Gastrocnemius medialis (tissue), 4 donors: ENCODE measurements at regions not wholly inside any gene's neighbourhood (a gene's known extent, or its start where the extent isn't known, plus 50 kb on each side); places are given as distances from the start of the nearest gene placed in this dataset.

Source experiments
- CTCF ChIP-seq, 5 experiments: fragments of 450-650 bp in 3 of 5; fragments of 200-600 bp in 2 of 5; sonication (generic) in 2 of 5; IDR thresholded peaks in 4 of 5; conservative IDR thresholded peaks in 1 of 5; 1 replicate in 4 of 5; 2 replicates in 1 of 5; pipeline ENCODE4 v1.5.1; 2016 to 2019; ENCODE audit warnings: antibody characterized with exemption in 5 of 5, mild to moderate bottlenecking in 3 of 5, moderate library complexity in 3 of 5
- POLR2A ChIP-seq, 2 donors: fragments of 450-650 bp; IDR thresholded peaks; one replicate each; pipeline ENCODE4 v1.6.1; 2017; ENCODE audit warnings: antibody characterized with exemption in 2 of 2, mild to moderate bottlenecking in 2 of 2, moderate library complexity in 2 of 2

DNA sequence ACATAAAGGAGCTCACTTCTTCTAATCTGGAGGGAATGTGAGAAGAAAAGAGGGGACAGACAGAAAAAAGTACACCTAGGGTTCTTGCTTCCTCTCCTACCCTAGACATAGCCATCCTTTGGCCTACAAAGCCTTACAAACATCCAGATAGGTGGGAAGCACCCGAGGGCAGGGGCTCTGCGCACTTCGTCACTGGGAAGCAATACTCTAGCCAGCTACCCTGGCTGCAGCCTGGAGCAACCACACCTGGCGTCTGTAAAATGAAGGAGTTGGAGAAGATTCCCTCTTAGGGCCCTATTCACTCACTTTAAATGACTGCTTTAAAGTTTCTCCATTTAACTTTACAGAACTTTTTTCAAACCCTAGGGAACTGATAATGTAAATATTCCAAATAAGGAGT lies 65.7 kb upstream of the NOCT start:
- TF ChIP-seq CTCF (IDR thresholded peaks at IDR 0.05 in 4 of 5, conservative IDR thresholded peaks at IDR 0.05 in 1 of 5) (no peak), POLR2A (IDR thresholded peaks at IDR 0.05) (no peak)
